HG03280 (cell line): ENCODE measurements at regions not wholly inside any gene's neighbourhood (a gene's known extent, or its start where the extent isn't known, plus 50 kb on each side); places are given as distances from the start of the nearest gene placed in this dataset.
"Not testable (repeated sequence)": the region's sequence is repeated elsewhere in the genome, so short reads cannot be mapped to it uniquely, and the experiment has no call there.

Experiments
- ATAC-seq: cut with Tn5 transposase; IDR thresholded peaks from one replicate; pipeline ENCODE4 v1.9.1; 2021; ENCODE audit warnings: mild to moderate bottlenecking, moderate library complexity; ENCODE audit not compliant: unreplicated experiment

GRCh38 chr13:50616101-50616500, 227.4 kb downstream of the DLEU7 start:
- no peak for ATAC-seq

- no peak for ATAC-seq
These were observed 226.3 kb downstream of the DLEU7 start for GRCh38 chr13:50617134-50617721.

- no peak for ATAC-seq
These were observed 225.3 kb downstream of the DLEU7 start for GRCh38 chr13:50618206-50618605.

GRCh38 chr13:50626101-50626547, 217.4 kb downstream of the DLEU7 start:
- no peak for ATAC-seq

GRCh38 chr13:50627111-50627510, 216.4 kb downstream of the DLEU7 start:
- ATAC-seq, result no peak

- not testable (repeated sequence) for ATAC-seq
These were observed 215.0 kb downstream of the DLEU7 start for GRCh38 chr13:50628512-50628911.

- ATAC-seq, result no peak
These were observed 214.0 kb downstream of the DLEU7 start for GRCh38 chr13:50629497-50629896.

GRCh38 chr13:50629966-50630365, 213.5 kb downstream of the DLEU7 start:
- ATAC-seq, result no peak

- ATAC-seq, result no peak
These were observed 212.5 kb downstream of the DLEU7 start for GRCh38 chr13:50631041-50631440.

- no peak for ATAC-seq
These were observed 209.2 kb downstream of the DLEU7 start for GRCh38 chr13:50634339-50634738.

GRCh38 chr13:50635504-50635903, 208.0 kb downstream of the DLEU7 start:
- ATAC-seq, result peak; percentile 51

GRCh38 chr13:50636007-50636704, 207.3 kb downstream of the DLEU7 start:
- ATAC-seq, result peak; percentile 83

- no peak for ATAC-seq
These were observed 200.4 kb downstream of the DLEU7 start for GRCh38 chr13:50643060-50643459.

- no peak for ATAC-seq
These were observed 199.2 kb downstream of the DLEU7 start for GRCh38 chr13:50644081-50644871.

GRCh38 chr13:50645092-50645491, 198.4 kb downstream of the DLEU7 start:
- ATAC-seq, result no peak

GRCh38 chr13:50646070-50646469, 197.4 kb downstream of the DLEU7 start:
- ATAC-seq, result no peak

- no peak for ATAC-seq
These were observed 194.3 kb downstream of the DLEU7 start for GRCh38 chr13:50649211-50649610.

GRCh38 chr13:50650592-50651504, 192.6 kb downstream of the DLEU7 start:
- no peak for ATAC-seq

- no peak for ATAC-seq
These were observed 191.6 kb downstream of the DLEU7 start for GRCh38 chr13:50651922-50652321.

- ATAC-seq, result no peak
These were observed 189.2 kb downstream of the DLEU7 start for GRCh38 chr13:50654331-50654730.

GRCh38 chr13:50661881-50662280, 181.6 kb downstream of the DLEU7 start:
- not testable (repeated sequence) for ATAC-seq
